Esophagus muscularis mucosa (tissue), 4 donors: ENCODE measurements at regions not wholly inside any gene's neighbourhood (a gene's known extent, or its start where the extent isn't known, plus 50 kb on each side); places are given as distances from the start of the nearest gene placed in this dataset.
"Not testable (repeated sequence)": the region's sequence is repeated elsewhere in the genome, so short reads cannot be mapped to it uniquely, and the experiment has no call there.

ENCODE experiments used
- DNase-seq: peaks from one replicate; pipeline ENCODE4 v3.0.0-alpha.2; 2017; ENCODE audit errors: extremely low spot score
- H3K27ac ChIP-seq, 4 donors: fragments of 200-600 bp; sonication (generic); replicated peaks in 1 of 4; 1 replicate in 3 of 4; 2 replicates in 1 of 4; pipeline ENCODE4 v1.5.1; 2016 to 2019; ENCODE audit warnings: mild to moderate bottlenecking in 1 of 4
- H3K27me3 ChIP-seq, 4 donors: fragments of 200-600 bp; sonication (generic); one replicate each; pipeline versions ENCODE4 v1.5.1 to v1.6.0; 2016 to 2019
- H3K36me3 ChIP-seq, 4 donors: fragments of 200-600 bp; sonication (generic); one replicate each; pipeline ENCODE4 v1.5.1; 2016 to 2019
- H3K4me1 ChIP-seq, 4 donors: fragments of 200-600 bp; sonication (generic); one replicate each; pipeline ENCODE4 v1.5.1; 2016 to 2019
- H3K4me3 ChIP-seq, 4 donors: fragments of 200-600 bp; sonication (generic); 1 replicate in 2 of 4; 2 replicates in 2 of 4; pipeline ENCODE4 v1.5.1; 2016 to 2019; ENCODE audit warnings: mild to moderate bottlenecking in 4 of 4, moderate library complexity in 1 of 4
- H3K9me3 ChIP-seq, 4 donors: fragments of 200-600 bp; sonication (generic); 1 replicate in 3 of 4; 2 replicates in 1 of 4; pipeline ENCODE4 v1.5.1; 2016 to 2019
- EP300 ChIP-seq: sonication (generic); formaldehyde crosslinking; IDR thresholded peaks from one replicate; pipeline ENCODE4 v1.6.1; 2017; ENCODE audit warnings: antibody characterized with exemption
- POLR2A ChIP-seq: fragments of 450-650 bp; IDR thresholded peaks from one replicate; pipeline ENCODE4 v1.6.1; 2017; ENCODE audit warnings: antibody characterized with exemption, moderate library complexity, mild to moderate bottlenecking, low read depth
- POLR2AphosphoS5 ChIP-seq, 2 donors: sonication (generic); formaldehyde crosslinking; IDR thresholded peaks; one replicate each; pipeline ENCODE4 v1.6.1; 2017; ENCODE audit warnings: antibody characterized with exemption in 2 of 2
- WGBS: methylation state at CpG from one replicate; pipeline ENCODE4 v1.1.5; 2018; 5-methylcytosine and 5-hydroxymethylcytosine counted together
- intact Hi-C: fragments of 100-400 bp; cut with DNase I; formaldehyde crosslinking; loops from one replicate; pipeline ENCODE4 v1.15.1; 2023
- TF ChIP-seq, protein P1 (sequence below), 3 experiments: fragments of 200-600 bp in 2 of 3; fragments of 450-650 bp in 1 of 3; sonication (generic) in 2 of 3; IDR thresholded peaks; one replicate each; pipeline ENCODE4 v1.5.1; 2017 to 2019; ENCODE audit warnings: antibody characterized with exemption in 3 of 3, mild to moderate bottlenecking in 2 of 3, moderate library complexity in 1 of 3

DNA sequence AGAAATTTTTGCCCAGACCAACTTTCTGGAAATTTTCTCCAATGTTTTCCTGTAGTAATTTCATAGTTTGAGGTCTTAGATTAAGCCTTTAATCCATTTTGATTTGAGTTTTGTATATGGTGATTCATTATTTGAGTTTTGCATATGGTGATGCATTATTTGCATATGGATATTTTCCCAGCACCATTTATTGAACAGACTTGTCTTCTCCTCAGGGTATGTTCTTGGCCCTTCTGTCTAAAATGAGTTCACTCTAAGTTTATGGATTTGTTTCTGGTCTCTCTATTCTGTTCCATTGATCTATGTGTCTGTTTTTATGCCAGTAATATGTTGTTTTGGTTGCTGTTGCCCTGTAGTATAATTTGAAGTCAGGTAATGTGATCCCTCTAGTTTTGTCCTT, 139.3 kb downstream of the SLC25A46 start:
- Histone ChIP-seq H3K36me3 (no peaks in the 10 kb centered on the region), H3K27me3 (no peaks in the 10 kb centered on the region), H3K27ac (no peak overlapping the region), H3K9me3 (no peaks in the 10 kb centered on the region), H3K4me1 (peaks cover 0 to 13% (median 6%) of the 10 kb centered on the region in 4 donors), H3K4me3 (no peak overlapping the region)
- no peak for DNase-seq
- intact Hi-C loops, result no loop called here
- TF ChIP-seq POLR2AphosphoS5 (IDR thresholded peaks at IDR 0.05), result no peak
- TF ChIP-seq POLR2A, result no peak
- TF ChIP-seq, protein P1, sequence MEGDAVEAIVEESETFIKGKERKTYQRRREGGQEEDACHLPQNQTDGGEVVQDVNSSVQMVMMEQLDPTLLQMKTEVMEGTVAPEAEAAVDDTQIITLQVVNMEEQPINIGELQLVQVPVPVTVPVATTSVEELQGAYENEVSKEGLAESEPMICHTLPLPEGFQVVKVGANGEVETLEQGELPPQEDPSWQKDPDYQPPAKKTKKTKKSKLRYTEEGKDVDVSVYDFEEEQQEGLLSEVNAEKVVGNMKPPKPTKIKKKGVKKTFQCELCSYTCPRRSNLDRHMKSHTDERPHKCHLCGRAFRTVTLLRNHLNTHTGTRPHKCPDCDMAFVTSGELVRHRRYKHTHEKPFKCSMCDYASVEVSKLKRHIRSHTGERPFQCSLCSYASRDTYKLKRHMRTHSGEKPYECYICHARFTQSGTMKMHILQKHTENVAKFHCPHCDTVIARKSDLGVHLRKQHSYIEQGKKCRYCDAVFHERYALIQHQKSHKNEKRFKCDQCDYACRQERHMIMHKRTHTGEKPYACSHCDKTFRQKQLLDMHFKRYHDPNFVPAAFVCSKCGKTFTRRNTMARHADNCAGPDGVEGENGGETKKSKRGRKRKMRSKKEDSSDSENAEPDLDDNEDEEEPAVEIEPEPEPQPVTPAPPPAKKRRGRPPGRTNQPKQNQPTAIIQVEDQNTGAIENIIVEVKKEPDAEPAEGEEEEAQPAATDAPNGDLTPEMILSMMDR (IDR thresholded peaks at IDR 0.05), result no peak
- no peak for TF ChIP-seq EP300

DNA sequence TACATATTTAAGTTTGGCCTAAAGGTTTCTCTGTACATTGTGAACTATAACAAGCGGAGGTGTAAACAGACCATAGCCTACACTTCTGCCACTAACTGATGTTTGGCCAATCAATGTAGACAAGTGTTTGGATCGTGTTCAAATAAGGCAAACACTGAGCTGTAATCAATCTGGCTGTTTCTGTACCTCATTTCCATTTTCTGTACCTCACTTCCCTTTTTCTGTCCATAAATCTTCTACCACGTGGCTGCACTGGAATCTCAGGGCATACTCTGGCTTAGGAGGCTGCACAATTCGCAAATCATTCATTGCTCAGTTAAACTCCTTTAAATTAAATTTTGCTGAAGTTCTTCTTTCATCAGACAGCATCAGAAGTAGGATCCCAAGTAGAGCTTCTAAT, 140.9 kb downstream of the SLC25A46 start:
- no peak overlapping the region for H3K27ac ChIP-seq
- no peak for TF ChIP-seq POLR2A
- TF ChIP-seq, protein P1 (IDR thresholded peaks at IDR 0.05), result no peak
- TF ChIP-seq EP300, result no peak
- TF ChIP-seq POLR2AphosphoS5 (IDR thresholded peaks at IDR 0.05), result no peak
- intact Hi-C loops, result no loop called here

DNA sequence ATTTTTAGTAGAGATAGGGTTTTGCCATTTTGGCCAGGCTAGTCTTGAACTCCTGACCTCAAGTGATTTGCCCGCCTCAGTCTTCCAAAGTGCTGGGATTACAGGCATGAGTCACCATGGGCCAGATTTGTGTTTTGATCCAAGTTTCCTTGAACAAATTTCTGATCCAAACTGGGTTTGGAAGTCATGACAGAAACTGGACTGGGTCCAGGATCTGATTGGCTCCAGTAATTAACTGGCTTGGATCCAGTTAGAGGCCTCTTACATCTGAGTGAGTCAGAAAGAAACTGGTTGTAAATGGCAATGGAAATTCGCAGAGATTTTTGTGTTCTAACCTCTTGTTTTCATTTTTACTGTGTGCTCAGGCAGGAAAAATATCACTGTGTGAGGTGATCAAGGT, 141.6 kb downstream of the SLC25A46 start:
- Histone ChIP-seq H3K27me3 (no peaks in the 10 kb centered on the region), H3K4me1 (peaks cover 0 to 23% (median 16%) of the 10 kb centered on the region in 4 donors), H3K36me3 (no peaks in the 10 kb centered on the region), H3K27ac (peak overlapping the region in 1 of 4 donors; percentile 40), H3K4me3 (no peak overlapping the region), H3K9me3 (no peaks in the 10 kb centered on the region)
- WGBS, result 34% methylated on average over 2 of the region's 2 CpGs
- no peak for DNase-seq
- intact Hi-C loops, result no loop called here
- TF ChIP-seq POLR2A (no peak), POLR2AphosphoS5 (IDR thresholded peaks at IDR 0.05) (peak in 1 of 2 donors; percentile 41)

More for the DNA sequence above, 140.9 kb downstream of the SLC25A46 start:
- H3K36me3 ChIP-seq, result no peaks in the 10 kb centered on the region
- no peaks in the 10 kb centered on the region for H3K27me3 ChIP-seq
- DNase-seq, result no peak
- peaks cover 0 to 23% (median 16%) of the 10 kb centered on the region in 4 donors for H3K4me1 ChIP-seq
- H3K4me3 ChIP-seq, result no peak overlapping the region
- H3K9me3 ChIP-seq, result no peaks in the 10 kb centered on the region
- 70% methylated on average over 4 of the region's 4 CpGs for WGBS

DNA sequence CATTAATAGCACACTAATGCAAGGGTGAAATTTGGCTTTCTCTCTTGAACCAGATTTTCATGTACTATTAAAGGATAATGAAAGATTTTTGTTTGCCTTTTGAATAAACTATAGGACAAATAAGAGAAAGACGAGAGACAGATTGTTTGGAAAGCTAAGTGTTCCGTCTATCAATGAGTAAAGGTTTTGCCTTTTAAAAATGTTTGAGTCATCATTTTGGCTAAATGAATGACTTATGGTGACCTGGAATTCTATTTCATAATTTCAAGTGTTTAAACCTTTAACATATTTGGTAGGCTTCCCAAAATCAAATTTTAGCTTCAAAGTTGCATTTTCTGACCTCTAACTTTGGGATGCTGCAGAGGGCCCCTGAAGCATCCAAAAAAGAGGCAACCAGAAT, 145.2 kb downstream of the SLC25A46 start:
- intact Hi-C loops, result no loop called here

DNA sequence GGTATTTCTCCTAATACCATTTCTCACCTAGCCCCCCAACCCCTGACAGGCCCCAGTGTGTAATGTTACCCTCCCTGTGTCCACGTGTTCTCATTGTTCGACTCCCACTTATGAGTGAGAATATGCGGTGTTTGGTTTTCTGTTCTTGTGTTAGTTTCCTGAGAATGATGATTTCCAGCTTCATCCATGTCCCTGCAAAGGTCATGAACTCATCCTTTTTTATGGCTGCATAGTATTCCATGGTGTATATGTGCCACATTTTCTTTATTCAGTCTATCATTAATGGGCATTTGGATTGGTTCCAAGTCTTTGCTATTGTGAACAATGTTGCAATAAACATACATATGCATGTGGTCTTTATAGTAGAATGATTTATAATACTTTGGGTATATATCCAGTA, 148.4 kb downstream of the SLC25A46 start:
- H3K4me3 ChIP-seq, intact Hi-C loops, H3K9me3 ChIP-seq, H3K36me3 ChIP-seq, DNase-seq, H3K27me3 ChIP-seq, H3K27ac ChIP-seq: not testable (repeated sequence)
- WGBS, result 98% methylated on average over 3 of the region's 3 CpGs
- peaks cover 0 to 15% (median 9%) of the 10 kb centered on the region in 4 donors for H3K4me1 ChIP-seq

More for the DNA sequence above, 145.2 kb downstream of the SLC25A46 start:
- TF ChIP-seq POLR2AphosphoS5 (IDR thresholded peaks at IDR 0.05), result no peak
- TF ChIP-seq EP300, result no peak
- TF ChIP-seq, protein P1 (IDR thresholded peaks at IDR 0.05), result no peak
- no peak for TF ChIP-seq POLR2A
- Histone ChIP-seq H3K36me3 (no peaks in the 10 kb centered on the region), H3K4me1 (peaks cover 0 to 23% (median 16%) of the 10 kb centered on the region in 4 donors), H3K4me3 (no peak overlapping the region), H3K9me3 (peaks cover 0 to 5% (median 0%) of the 10 kb centered on the region in 4 donors), H3K27me3 (no peaks in the 10 kb centered on the region), H3K27ac (no peak overlapping the region)
- DNase-seq, result no peak
- 33% methylated on average over 2 of the region's 2 CpGs for WGBS

DNA sequence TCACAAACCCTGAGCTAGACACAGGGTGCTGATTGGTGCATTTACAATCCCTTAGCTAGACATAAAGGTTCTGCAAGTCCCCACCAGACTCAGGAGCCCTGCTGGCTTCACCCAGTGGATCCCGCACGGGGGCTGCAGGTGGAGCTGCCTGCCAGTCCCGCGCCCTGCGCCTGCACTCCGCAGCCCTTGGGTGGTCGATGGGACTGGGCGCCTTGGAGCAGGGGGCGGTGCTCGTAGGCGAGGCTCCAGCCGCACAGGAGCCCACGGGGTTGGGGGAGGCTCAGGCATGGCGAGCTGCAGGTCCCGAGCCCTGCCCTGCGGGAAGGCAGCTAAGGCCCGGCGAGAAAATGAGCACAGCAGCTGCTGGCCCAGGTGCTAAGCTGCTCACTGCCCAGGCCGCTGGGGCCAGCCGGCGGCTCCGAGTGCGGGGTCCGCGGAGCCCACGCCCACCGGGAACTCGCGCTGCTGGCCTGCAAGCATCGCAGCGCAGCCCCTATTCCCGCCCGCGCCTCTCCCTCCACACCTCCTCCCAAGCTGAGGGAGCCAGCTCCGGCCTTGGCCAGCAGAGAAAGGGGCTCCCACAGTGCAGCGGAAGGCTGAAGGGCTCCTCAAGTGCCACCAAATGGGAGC, 155.2 kb downstream of the SLC25A46 start:
- WGBS, result 79% methylated on average over 8 of the region's 36 CpGs
- H3K36me3 ChIP-seq, H3K4me1 ChIP-seq, DNase-seq, H3K9me3 ChIP-seq, H3K27me3 ChIP-seq, H3K27ac ChIP-seq, intact Hi-C loops: not testable (repeated sequence)
- H3K4me3 ChIP-seq, result peak overlapping the region in 1 of 4 donors; percentile 24
